ENCODE measurements at regions not wholly inside any gene's neighbourhood (a gene's known extent, or its start where the extent isn't known, plus 50 kb on each side); places are given as distances from the start of the nearest gene placed in this dataset.

- in situ Hi-C loops (cut with MboI; ENCODE audit: low pct_unique_long_range_greater_than_20kb, low sequenced_read_pairs, unreplicated experiment): no loop called here
- no peak for TF ChIP-seq CTCF (IDR thresholded peaks at IDR 0.05; ENCODE audit: extremely low read depth, insufficient read depth, missing control alignments)
- DNase-seq (ENCODE audit: low spot score): no peak
Observed at GRCh38 chr5:105685884-105686283, 1984.9 kb downstream of the EFNA5 start.

GRCh38 chr5:105684799-105685198 lies 1985.9 kb downstream of the EFNA5 start:
- in situ Hi-C loops (cut with MboI; ENCODE audit: low pct_unique_long_range_greater_than_20kb, low sequenced_read_pairs, unreplicated experiment): no loop called here
- TF ChIP-seq CTCF (IDR thresholded peaks at IDR 0.05; ENCODE audit: extremely low read depth, insufficient read depth, missing control alignments): no peak

GRCh38 chr5:105680858-105681475 lies 1989.8 kb downstream of the EFNA5 start:
- TF ChIP-seq CTCF (IDR thresholded peaks at IDR 0.05; ENCODE audit: extremely low read depth, insufficient read depth, missing control alignments): no peak
- in situ Hi-C loops (cut with MboI; ENCODE audit: low pct_unique_long_range_greater_than_20kb, low sequenced_read_pairs, unreplicated experiment): no loop called here

More at GRCh38 chr5:105684799-105685198, 1985.9 kb downstream of the EFNA5 start:
- DNase-seq (ENCODE audit: low spot score): no peak

GRCh38 chr5:105677291-105677690 lies 1993.4 kb downstream of the EFNA5 start:
- no peak for TF ChIP-seq CTCF (IDR thresholded peaks at IDR 0.05; ENCODE audit: extremely low read depth, insufficient read depth, missing control alignments)
- in situ Hi-C loops (cut with MboI; ENCODE audit: low pct_unique_long_range_greater_than_20kb, low sequenced_read_pairs, unreplicated experiment): no loop called here
- DNase-seq (ENCODE audit: low spot score): no peak

More at GRCh38 chr5:105680858-105681475, 1989.8 kb downstream of the EFNA5 start:
- no peak for DNase-seq (ENCODE audit: low spot score)

GRCh38 chr5:105670596-105670995 lies 2000.1 kb downstream of the EFNA5 start:
- no peak for TF ChIP-seq CTCF (IDR thresholded peaks at IDR 0.05; ENCODE audit: extremely low read depth, insufficient read depth, missing control alignments)
- no peak for DNase-seq (ENCODE audit: low spot score)
- in situ Hi-C loops (cut with MboI; ENCODE audit: low pct_unique_long_range_greater_than_20kb, low sequenced_read_pairs, unreplicated experiment): no loop called here

- no peak for TF ChIP-seq CTCF (IDR thresholded peaks at IDR 0.05; ENCODE audit: extremely low read depth, insufficient read depth, missing control alignments)
- in situ Hi-C loops (cut with MboI; ENCODE audit: low pct_unique_long_range_greater_than_20kb, low sequenced_read_pairs, unreplicated experiment): no loop called here
- no peak for DNase-seq (ENCODE audit: low spot score)
Observed at GRCh38 chr5:105663671-105664070, 2007.1 kb downstream of the EFNA5 start.
